PFSK-1 (cell line): ENCODE measurements at regions not wholly inside any gene's neighbourhood (a gene's known extent, or its start where the extent isn't known, plus 50 kb on each side); places are given as distances from the start of the nearest gene placed in this dataset.

Source experiments
- FOXP2 ChIP-seq: optimal IDR thresholded peaks from 2 replicates; pipeline ENCODE3; 2011; ENCODE audit warnings: borderline replicate concordance, control low read depth, inconsistent platforms; ENCODE audit not compliant: insufficient read depth; ENCODE audit errors: extremely low read length, extremely low read depth
- POLR2AphosphoS5 ChIP-seq: IDR thresholded peaks from 2 replicates; pipeline ENCODE4 v1.6.1; 2012; ENCODE audit warnings: low read depth, mild to moderate bottlenecking, control low read depth, low read length, moderate library complexity
- REST ChIP-seq, 2 experiments: IDR thresholded peaks; 2 replicates each; pipeline versions ENCODE4 v1.6.1 to v1.8.0; 2011 to 2012; ENCODE audit warnings: low read depth in 2 of 2, low read length in 2 of 2, control low read depth in 1 of 2, inconsistent platforms in 1 of 2, mild to moderate bottlenecking in 1 of 2, moderate library complexity in 1 of 2; ENCODE audit not compliant: insufficient read depth in 1 of 2
- SIN3A ChIP-seq: IDR thresholded peaks from 2 replicates; pipeline ENCODE4 v1.6.1; 2012; ENCODE audit warnings: mild to moderate bottlenecking, low read length, moderate library complexity, borderline replicate concordance; ENCODE audit not compliant: insufficient read depth
- TAF1 ChIP-seq: IDR thresholded peaks from 2 replicates; pipeline ENCODE4 v1.6.1; 2012; ENCODE audit warnings: low read length, control low read depth, borderline replicate concordance; ENCODE audit not compliant: insufficient read depth

GRCh38 chr5:167866797-167867196 lies 424.6 kb upstream of the WWC1 start:
- TF ChIP-seq SIN3A (no peak), REST (IDR thresholded peaks at IDR 0.05; ENCODE audit: insufficient read depth in 1 of 2, low read depth in 2 of 2, low read length in 2 of 2) (peak in 1 of 2 experiments; percentile 58; a peak in 1 of 4 replicates), TAF1 (no peak)

- TF ChIP-seq POLR2AphosphoS5 = no peak
- no peak for TF ChIP-seq SIN3A
- TF ChIP-seq FOXP2 = no peak
- TF ChIP-seq TAF1 = no peak
- no peak for TF ChIP-seq REST (IDR thresholded peaks at IDR 0.05; ENCODE audit: insufficient read depth in 1 of 2, low read depth in 2 of 2, low read length in 2 of 2)
These were observed 424.2 kb upstream of the WWC1 start for GRCh38 chr5:167867281-167867680.

- TF ChIP-seq TAF1 (no peak), FOXP2 (no peak), REST (IDR thresholded peaks at IDR 0.05; ENCODE audit: insufficient read depth in 1 of 2, low read depth in 2 of 2, low read length in 2 of 2) (no peak), POLR2AphosphoS5 (no peak), SIN3A (no peak)
These were observed 422.3 kb upstream of the WWC1 start for GRCh38 chr5:167869125-167869524.

GRCh38 chr5:167870055-167870454 lies 421.4 kb upstream of the WWC1 start:
- TF ChIP-seq FOXP2 (no peak), SIN3A (no peak), TAF1 (no peak), REST (IDR thresholded peaks at IDR 0.05; ENCODE audit: insufficient read depth in 1 of 2, low read depth in 2 of 2, low read length in 2 of 2) (no peak), POLR2AphosphoS5 (no peak)

- TF ChIP-seq TAF1 = no peak
- TF ChIP-seq SIN3A = no peak
- TF ChIP-seq FOXP2 = no peak
- no peak for TF ChIP-seq POLR2AphosphoS5
- no peak for TF ChIP-seq REST (IDR thresholded peaks at IDR 0.05; ENCODE audit: insufficient read depth in 1 of 2, low read depth in 2 of 2, low read length in 2 of 2)
These were observed 420.4 kb upstream of the WWC1 start for GRCh38 chr5:167871091-167871490.
